HepG2 (cell line): ENCODE measurements at regions not wholly inside any gene's neighbourhood (a gene's known extent, or its start where the extent isn't known, plus 50 kb on each side); places are given as distances from the start of the nearest gene placed in this dataset.

Source experiments
- ATAC-seq: fragments of 200-7000 bp; cut with Tn5 transposase; 3 replicates; pipeline ENCODE4 v1.9.1; 2020; ENCODE audit warnings: mild to moderate bottlenecking, moderate library complexity
- BruUV-seq: library from RNA; stranded (reverse); fragments of 400-500 nt; replicated peaks from 2 replicates; lab custom pipeline; 2021; lab: Mats Ljungman, UMichigan
- CTCF ChIA-PET: fragments of 300-600 bp; formaldehyde crosslinking; extraction: SDS; loops from one replicate; lab custom pipeline; 2021; ENCODE audit warnings: low total read pairs, inconsistent platforms, low intra/inter-chr PET ratio; lab: Yijun Ruan, JAX
- POLR2A ChIA-PET: fragments of 350-600 bp; sonication (Branson Sonifier 250); formaldehyde crosslinking; loops from one replicate; lab custom pipeline; 2020; ENCODE audit warnings: antibody characterized with exemption, inconsistent platforms; lab: Yijun Ruan, JAX
- DNase-seq: peaks from one replicate; pipeline ENCODE4 v3.0.0-alpha.2; 2015; ENCODE audit warnings: low spot score
- FAIRE-seq: peaks from 3 replicates; lab custom pipeline; 2011; peaks lifted over from hg19 to GRCh38; lab: Jason Lieb, UNC
- H2AFZ ChIP-seq: one replicate; pipeline ENCODE4 v1.6.1; 2011; ENCODE audit warnings: low read length, inconsistent platforms
- H3K27ac ChIP-seq: fragments of 300-600 bp; 3 replicates; pipeline ENCODE4 v1.8.0; 2011; ENCODE audit warnings: mixed run types, mild to moderate bottlenecking, mixed read lengths, low read length, inconsistent platforms; ENCODE audit not compliant: insufficient read depth; ENCODE audit errors: extremely low read length
- H3K27me3 ChIP-seq, 2 experiments: fragments of 200-600 bp in 1 of 2; 2 replicates in 1 of 2; 3 replicates in 1 of 2; pipeline versions ENCODE4 v1.6.0 to v1.8.0; 2011; ENCODE audit warnings: low read length in 2 of 2, mild to moderate bottlenecking in 2 of 2, moderate library complexity in 2 of 2, inconsistent platforms in 1 of 2; ENCODE audit not compliant: insufficient read depth in 2 of 2, control insufficient read depth in 1 of 2
- H3K36me3 ChIP-seq, 2 experiments: fragments of 200-600 bp in 1 of 2; replicated peaks in 1 of 2; 2 replicates in 1 of 2; 3 replicates in 1 of 2; pipeline versions ENCODE4 v1.5.1 to v1.8.0; 2011; ENCODE audit warnings: low read length in 2 of 2, inconsistent platforms in 1 of 2; ENCODE audit not compliant: insufficient read depth in 2 of 2, control insufficient read depth in 1 of 2
- H3K4me1 ChIP-seq: 2 replicates; pipeline ENCODE4 v1.5.1; 2012; ENCODE audit warnings: low read length, inconsistent platforms; ENCODE audit not compliant: insufficient read depth
- H3K4me2 ChIP-seq: 2 replicates; pipeline ENCODE4 v1.6.0; 2011; ENCODE audit warnings: low read depth, low read length, inconsistent platforms
- H3K4me3 ChIP-seq, 3 experiments: fragments of 200-600 bp in 1 of 3; sonication (generic), shearing (Covaris generic) in 1 of 3; replicated peaks in 1 of 3; 2 replicates each; pipeline ENCODE4 v1.5.1; 2011 to 2016; ENCODE audit warnings: low read length in 3 of 3, inconsistent platforms in 2 of 3, low read depth in 2 of 3, mild to moderate bottlenecking in 2 of 3, control low read depth in 1 of 3, mixed read lengths in 1 of 3; ENCODE audit not compliant: insufficient read depth in 1 of 3
- H3K79me2 ChIP-seq: one replicate; pipeline ENCODE4 v1.6.1; 2011; ENCODE audit warnings: low read length, inconsistent platforms; ENCODE audit not compliant: insufficient read depth
- H3K9ac ChIP-seq: 2 replicates; pipeline ENCODE4 v1.6.0; 2011; ENCODE audit warnings: mild to moderate bottlenecking, low read depth, low read length, inconsistent platforms; ENCODE audit not compliant: insufficient read depth
- H3K9me3 ChIP-seq: 2 replicates; pipeline ENCODE4 v1.5.1; 2012; ENCODE audit warnings: mild to moderate bottlenecking, low read length
- H4K20me1 ChIP-seq: 2 replicates; pipeline ENCODE4 v1.6.0; 2011; ENCODE audit warnings: inconsistent platforms, mild to moderate bottlenecking, low read length, moderate library complexity; ENCODE audit not compliant: insufficient read depth
- HIVEP1 ChIP-seq: sonication (generic); formaldehyde crosslinking; IDR thresholded peaks from 2 replicates; pipeline ENCODE4 v1.4.0; 2020; ENCODE audit warnings: mild to moderate bottlenecking, missing genetic modification reagents
- MXI1 ChIP-seq: IDR thresholded peaks from 3 replicates; pipeline ENCODE4 v1.6.1; 2012; ENCODE audit warnings: low read depth, low read length, inconsistent platforms, borderline replicate concordance
- ZNF180 ChIP-seq: sonication (generic); formaldehyde crosslinking; IDR thresholded peaks from 2 replicates; pipeline ENCODE4 v1.4.0; 2020; ENCODE audit warnings: low read depth, missing genetic modification reagents, borderline replicate concordance
- ZNF331 ChIP-seq: sonication (generic); formaldehyde crosslinking; IDR thresholded peaks from 2 replicates; pipeline ENCODE4 v1.4.0; 2020; ENCODE audit warnings: missing genetic modification reagents
- ZNF33A ChIP-seq: sonication (generic); formaldehyde crosslinking; IDR thresholded peaks from 2 replicates; pipeline ENCODE4 v1.5.1; 2020; ENCODE audit warnings: missing genetic modification reagents, mild to moderate bottlenecking, moderate library complexity, borderline replicate concordance
- WGBS: methylation state at CpG from one replicate; pipeline ENCODE4 v1.1.6; 2017; ENCODE audit warnings: low lambda C conversion rate; 5-methylcytosine and 5-hydroxymethylcytosine counted together
- in situ Hi-C: cut with HindIII; loops from 2 replicates; pipeline ENCODE4 v1.10.0; 2017; ENCODE audit warnings: low pct_unique_long_range_greater_than_20kb; ENCODE audit not compliant: extremely low pct_ligation_motif_present
- intact Hi-C: fragments of 100-400 bp; cut with micrococcal nuclease; formaldehyde crosslinking; loops from one replicate; pipeline ENCODE4 v1.10.0; 2022; ENCODE audit not compliant: unreplicated experiment
- TF ChIP-seq, protein P1 (sequence below): sonication (generic); formaldehyde crosslinking; IDR thresholded peaks from 2 replicates; pipeline ENCODE4 v1.8.0; 2022; ENCODE audit warnings: mild to moderate bottlenecking, missing genetic modification reagents, borderline replicate concordance
- TF ChIP-seq, protein P2 (sequence below): sonication (generic); formaldehyde crosslinking; IDR thresholded peaks from 2 replicates; pipeline ENCODE4 v1.4.0; 2020; ENCODE audit warnings: missing genetic modification reagents
- TF ChIP-seq, protein P3 (sequence below): sonication (generic); formaldehyde crosslinking; IDR thresholded peaks from 2 replicates; pipeline ENCODE4 v1.5.0; 2020; ENCODE audit warnings: mild to moderate bottlenecking, missing genetic modification reagents, moderate library complexity
- TF ChIP-seq, protein P4 (sequence below): sonication (generic); formaldehyde crosslinking; IDR thresholded peaks from 2 replicates; pipeline ENCODE4; 2020; ENCODE audit warnings: missing genetic modification reagents, mild to moderate bottlenecking, borderline replicate concordance
- TF ChIP-seq, protein P5 (sequence below): sonication (generic); formaldehyde crosslinking; IDR thresholded peaks from 2 replicates; pipeline ENCODE4 v1.5.1; 2020; ENCODE audit warnings: missing genetic modification reagents, mild to moderate bottlenecking, borderline replicate concordance

DNA sequence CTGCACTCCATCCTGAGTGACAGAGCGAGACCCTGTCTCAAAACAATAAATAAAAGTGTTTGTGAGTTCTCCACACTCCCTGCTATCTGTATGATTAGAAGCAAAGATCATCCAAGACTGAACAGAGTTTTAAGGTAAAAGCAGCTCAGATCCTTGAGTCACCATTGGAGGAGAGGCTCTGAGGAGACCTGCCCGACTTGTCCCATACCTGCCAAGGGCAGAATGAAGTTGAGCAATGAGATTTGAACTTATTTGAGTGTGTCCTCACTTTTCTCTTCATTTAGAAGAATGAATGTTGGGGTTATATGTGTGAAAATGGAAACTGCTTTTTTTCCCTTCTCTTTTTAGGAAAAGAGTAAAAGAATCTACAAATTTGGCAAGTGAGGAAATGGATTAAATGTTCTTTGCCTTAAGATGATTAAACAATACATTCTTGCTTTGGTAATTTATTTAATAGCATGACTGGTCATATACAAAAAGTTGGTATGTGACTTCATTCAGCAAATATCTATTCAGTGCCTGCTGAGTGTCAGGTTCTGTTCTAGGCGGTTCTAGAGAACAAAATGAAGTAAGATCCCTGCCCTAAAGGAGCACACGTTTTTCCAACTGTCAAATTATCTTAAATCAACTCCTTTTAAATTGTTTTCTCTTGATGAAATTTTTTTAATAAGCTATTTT is 195.7 kb downstream of the ALDH8A1 start:
- Histone ChIP-seq H3K4me3 (no peak overlapping the region), H4K20me1 (no peaks in the 10 kb centered on the region), H3K9ac (no peak overlapping the region), H3K27me3 (peaks cover 0 to 3% of the 10 kb centered on the region in 2 experiments; a peak in 2 of 5 replicates), H3K4me2 (no peak overlapping the region), H3K4me1 (no peaks in the 10 kb centered on the region), H3K36me3 (no peaks in the 10 kb centered on the region), H3K9me3 (no peaks in the 10 kb centered on the region), H2AFZ (no peak overlapping the region), H3K79me2 (no peaks in the 10 kb centered on the region), H3K27ac (no peak overlapping the region)
- in situ Hi-C loops (no loop called here), intact Hi-C loops (no loop called here)
- no peak for ATAC-seq
- CTCF ChIA-PET: no interaction called here
- 12% methylated on average over 4 of the region's 4 CpGs for WGBS
- POLR2A ChIA-PET: no interaction called here
- no peak for DNase-seq
- BruUV-seq: no TSS peak
- no peak for FAIRE-seq
- TF ChIP-seq, protein P1, sequence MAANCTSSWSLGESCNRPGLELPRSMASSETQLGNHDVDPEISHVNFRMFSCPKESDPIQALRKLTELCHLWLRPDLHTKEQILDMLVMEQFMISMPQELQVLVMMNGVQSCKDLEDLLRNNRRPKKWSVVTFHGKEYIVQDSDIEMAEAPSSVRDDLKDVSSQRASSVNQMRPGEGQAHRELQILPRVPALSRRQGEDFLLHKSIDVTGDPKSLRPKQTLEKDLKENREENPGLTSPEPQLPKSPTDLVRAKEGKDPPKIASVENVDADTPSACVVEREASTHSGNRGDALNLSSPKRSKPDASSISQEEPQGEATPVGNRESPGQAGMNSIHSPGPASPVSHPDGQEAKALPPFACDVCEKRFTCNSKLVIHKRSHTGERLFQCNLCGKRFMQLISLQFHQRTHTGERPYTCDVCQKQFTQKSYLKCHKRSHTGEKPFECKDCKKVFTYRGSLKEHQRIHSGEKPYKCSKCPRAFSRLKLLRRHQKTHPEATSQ (CRISPR knock-in tag): no peak
- TF ChIP-seq MXI1 (no peak), ZNF33A (no peak), ZNF180 (CRISPR knock-in tag) (no peak), ZNF331 (no peak), HIVEP1 (CRISPR knock-in tag) (no peak)
- TF ChIP-seq, protein P2, sequence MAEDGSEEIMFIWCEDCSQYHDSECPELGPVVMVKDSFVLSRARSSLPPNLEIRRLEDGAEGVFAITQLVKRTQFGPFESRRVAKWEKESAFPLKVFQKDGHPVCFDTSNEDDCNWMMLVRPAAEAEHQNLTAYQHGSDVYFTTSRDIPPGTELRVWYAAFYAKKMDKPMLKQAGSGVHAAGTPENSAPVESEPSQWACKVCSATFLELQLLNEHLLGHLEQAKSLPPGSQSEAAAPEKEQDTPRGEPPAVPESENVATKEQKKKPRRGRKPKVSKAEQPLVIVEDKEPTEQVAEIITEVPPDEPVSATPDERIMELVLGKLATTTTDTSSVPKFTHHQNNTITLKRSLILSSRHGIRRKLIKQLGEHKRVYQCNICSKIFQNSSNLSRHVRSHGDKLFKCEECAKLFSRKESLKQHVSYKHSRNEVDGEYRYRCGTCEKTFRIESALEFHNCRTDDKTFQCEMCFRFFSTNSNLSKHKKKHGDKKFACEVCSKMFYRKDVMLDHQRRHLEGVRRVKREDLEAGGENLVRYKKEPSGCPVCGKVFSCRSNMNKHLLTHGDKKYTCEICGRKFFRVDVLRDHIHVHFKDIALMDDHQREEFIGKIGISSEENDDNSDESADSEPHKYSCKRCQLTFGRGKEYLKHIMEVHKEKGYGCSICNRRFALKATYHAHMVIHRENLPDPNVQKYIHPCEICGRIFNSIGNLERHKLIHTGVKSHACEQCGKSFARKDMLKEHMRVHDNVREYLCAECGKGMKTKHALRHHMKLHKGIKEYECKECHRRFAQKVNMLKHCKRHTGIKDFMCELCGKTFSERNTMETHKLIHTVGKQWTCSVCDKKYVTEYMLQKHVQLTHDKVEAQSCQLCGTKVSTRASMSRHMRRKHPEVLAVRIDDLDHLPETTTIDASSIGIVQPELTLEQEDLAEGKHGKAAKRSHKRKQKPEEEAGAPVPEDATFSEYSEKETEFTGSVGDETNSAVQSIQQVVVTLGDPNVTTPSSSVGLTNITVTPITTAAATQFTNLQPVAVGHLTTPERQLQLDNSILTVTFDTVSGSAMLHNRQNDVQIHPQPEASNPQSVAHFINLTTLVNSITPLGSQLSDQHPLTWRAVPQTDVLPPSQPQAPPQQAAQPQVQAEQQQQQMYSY: no peak
- TF ChIP-seq, protein P3, sequence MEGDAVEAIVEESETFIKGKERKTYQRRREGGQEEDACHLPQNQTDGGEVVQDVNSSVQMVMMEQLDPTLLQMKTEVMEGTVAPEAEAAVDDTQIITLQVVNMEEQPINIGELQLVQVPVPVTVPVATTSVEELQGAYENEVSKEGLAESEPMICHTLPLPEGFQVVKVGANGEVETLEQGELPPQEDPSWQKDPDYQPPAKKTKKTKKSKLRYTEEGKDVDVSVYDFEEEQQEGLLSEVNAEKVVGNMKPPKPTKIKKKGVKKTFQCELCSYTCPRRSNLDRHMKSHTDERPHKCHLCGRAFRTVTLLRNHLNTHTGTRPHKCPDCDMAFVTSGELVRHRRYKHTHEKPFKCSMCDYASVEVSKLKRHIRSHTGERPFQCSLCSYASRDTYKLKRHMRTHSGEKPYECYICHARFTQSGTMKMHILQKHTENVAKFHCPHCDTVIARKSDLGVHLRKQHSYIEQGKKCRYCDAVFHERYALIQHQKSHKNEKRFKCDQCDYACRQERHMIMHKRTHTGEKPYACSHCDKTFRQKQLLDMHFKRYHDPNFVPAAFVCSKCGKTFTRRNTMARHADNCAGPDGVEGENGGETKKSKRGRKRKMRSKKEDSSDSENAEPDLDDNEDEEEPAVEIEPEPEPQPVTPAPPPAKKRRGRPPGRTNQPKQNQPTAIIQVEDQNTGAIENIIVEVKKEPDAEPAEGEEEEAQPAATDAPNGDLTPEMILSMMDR: no peak
- TF ChIP-seq, protein P4, sequence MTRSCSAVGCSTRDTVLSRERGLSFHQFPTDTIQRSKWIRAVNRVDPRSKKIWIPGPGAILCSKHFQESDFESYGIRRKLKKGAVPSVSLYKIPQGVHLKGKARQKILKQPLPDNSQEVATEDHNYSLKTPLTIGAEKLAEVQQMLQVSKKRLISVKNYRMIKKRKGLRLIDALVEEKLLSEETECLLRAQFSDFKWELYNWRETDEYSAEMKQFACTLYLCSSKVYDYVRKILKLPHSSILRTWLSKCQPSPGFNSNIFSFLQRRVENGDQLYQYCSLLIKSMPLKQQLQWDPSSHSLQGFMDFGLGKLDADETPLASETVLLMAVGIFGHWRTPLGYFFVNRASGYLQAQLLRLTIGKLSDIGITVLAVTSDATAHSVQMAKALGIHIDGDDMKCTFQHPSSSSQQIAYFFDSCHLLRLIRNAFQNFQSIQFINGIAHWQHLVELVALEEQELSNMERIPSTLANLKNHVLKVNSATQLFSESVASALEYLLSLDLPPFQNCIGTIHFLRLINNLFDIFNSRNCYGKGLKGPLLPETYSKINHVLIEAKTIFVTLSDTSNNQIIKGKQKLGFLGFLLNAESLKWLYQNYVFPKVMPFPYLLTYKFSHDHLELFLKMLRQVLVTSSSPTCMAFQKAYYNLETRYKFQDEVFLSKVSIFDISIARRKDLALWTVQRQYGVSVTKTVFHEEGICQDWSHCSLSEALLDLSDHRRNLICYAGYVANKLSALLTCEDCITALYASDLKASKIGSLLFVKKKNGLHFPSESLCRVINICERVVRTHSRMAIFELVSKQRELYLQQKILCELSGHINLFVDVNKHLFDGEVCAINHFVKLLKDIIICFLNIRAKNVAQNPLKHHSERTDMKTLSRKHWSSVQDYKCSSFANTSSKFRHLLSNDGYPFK: no peak
- TF ChIP-seq, protein P5, sequence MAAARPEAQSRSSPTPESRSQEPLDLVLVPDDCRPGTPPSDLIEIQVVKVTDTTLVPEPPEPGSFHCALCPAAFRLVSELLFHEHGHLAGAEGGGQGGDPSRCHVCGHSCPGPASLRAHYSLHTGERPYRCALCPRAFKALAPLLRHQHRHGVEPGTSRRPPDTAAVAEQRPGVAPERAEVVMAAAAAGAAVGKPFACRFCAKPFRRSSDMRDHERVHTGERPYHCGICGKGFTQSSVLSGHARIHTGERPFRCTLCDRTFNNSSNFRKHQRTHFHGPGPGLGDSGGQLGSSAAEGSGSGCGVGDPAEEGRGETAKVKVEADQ (CRISPR knock-in tag): no peak
